SK-N-SH treated with all-trans-retinoic acid at 6 μM for 48 hours (cell line): ENCODE measurements at regions not wholly inside any gene's neighbourhood (a gene's known extent, or its start where the extent isn't known, plus 50 kb on each side); places are given as distances from the start of the nearest gene placed in this dataset.

Experiments used
- ATAC-seq: fragments of 200-7000 bp; cut with Tn5 transposase; 3 replicates; pipeline ENCODE4 v1.9.1; 2020; ENCODE audit warnings: mild to moderate bottlenecking, moderate library complexity
- ARNTL ChIP-seq: fragments of 450-650 bp; formaldehyde crosslinking; IDR thresholded peaks from 2 replicates; pipeline ENCODE4 v1.5.0; 2020; ENCODE audit warnings: low read depth, mild to moderate bottlenecking, moderate library complexity, borderline replicate concordance
- BACH2 ChIP-seq: fragments of 250-450 bp; sonication (Bioruptor Pico); IDR thresholded peaks from 2 replicates; pipeline ENCODE4 v1.9.0; 2021; ENCODE audit warnings: mild to moderate bottlenecking, borderline replicate concordance
- CSDC2 ChIP-seq: fragments of 250-450 bp; sonication (Bioruptor Pico); IDR thresholded peaks from 2 replicates; pipeline ENCODE4 v1.5.0; 2020; ENCODE audit warnings: mild to moderate bottlenecking, moderate library complexity
- ESRRG ChIP-seq: fragments of 250-450 bp; sonication (Bioruptor Pico); IDR thresholded peaks from 2 replicates; pipeline ENCODE4 v1.6.1; 2021; ENCODE audit warnings: mild to moderate bottlenecking
- GLIS3 ChIP-seq: fragments of 250-450 bp; sonication (Bioruptor Pico); IDR thresholded peaks from 2 replicates; pipeline ENCODE4 v1.5.0; 2020; ENCODE audit warnings: mild to moderate bottlenecking, moderate library complexity
- ISL1 ChIP-seq: fragments of 250-450 bp; sonication (Bioruptor Pico); IDR thresholded peaks from 2 replicates; pipeline ENCODE4 v2.1.2; 2022; ENCODE audit warnings: mild to moderate bottlenecking, moderate library complexity
- OSR1 ChIP-seq: fragments of 250-450 bp; sonication (Bioruptor Pico); IDR thresholded peaks from 2 replicates; pipeline ENCODE4 v1.8.0; 2022; ENCODE audit warnings: moderate library complexity, mild to moderate bottlenecking, inconsistent platforms
- PPARA ChIP-seq: fragments of 250-450 bp; sonication (Bioruptor Pico); IDR thresholded peaks from 2 replicates; pipeline ENCODE4 v1.5.0; 2020; ENCODE audit warnings: mild to moderate bottlenecking, borderline replicate concordance
- RARB ChIP-seq: fragments of 250-450 bp; sonication (Bioruptor Pico); IDR thresholded peaks from 2 replicates; pipeline ENCODE4 v1.8.0; 2021; ENCODE audit warnings: mild to moderate bottlenecking, moderate library complexity
- SNAI2 ChIP-seq: fragments of 250-450 bp; sonication (Bioruptor Pico); IDR thresholded peaks from 2 replicates; pipeline ENCODE4 v1.5.0; 2020; ENCODE audit warnings: mild to moderate bottlenecking, moderate library complexity
- TCF4 ChIP-seq: fragments of 250-450 bp; sonication (Bioruptor Pico); IDR thresholded peaks from 2 replicates; pipeline ENCODE4 v1.8.0; 2021; ENCODE audit warnings: mild to moderate bottlenecking, moderate library complexity, borderline replicate concordance
- TOX ChIP-seq: fragments of 250-450 bp; sonication (Bioruptor Pico); IDR thresholded peaks from 2 replicates; pipeline ENCODE4 v1.8.0; 2021; ENCODE audit warnings: mild to moderate bottlenecking, moderate library complexity, borderline replicate concordance
- ZC3H10 ChIP-seq: fragments of 250-450 bp; sonication (Bioruptor Pico); IDR thresholded peaks from 2 replicates; pipeline ENCODE4 v1.5.1; 2021; ENCODE audit warnings: mild to moderate bottlenecking, moderate library complexity
- ZFP3 ChIP-seq: fragments of 250-450 bp; sonication (Bioruptor Pico); IDR thresholded peaks from 2 replicates; pipeline ENCODE4 v1.5.0; 2020; ENCODE audit warnings: mild to moderate bottlenecking, moderate library complexity
- ZFP30 ChIP-seq: fragments of 450-650 bp; formaldehyde crosslinking; IDR thresholded peaks from 2 replicates; pipeline ENCODE4 v1.5.0; 2022; ENCODE audit warnings: mild to moderate bottlenecking, moderate library complexity
- ZNF8 ChIP-seq: fragments of 450-650 bp; formaldehyde crosslinking; IDR thresholded peaks from 2 replicates; pipeline ENCODE4 v1.5.0; 2020; ENCODE audit warnings: mild to moderate bottlenecking, moderate library complexity
- TF ChIP-seq, protein P1 (sequence below): fragments of 250-450 bp; sonication (Bioruptor Pico); IDR thresholded peaks from 2 replicates; pipeline ENCODE4 v1.8.0; 2021; ENCODE audit warnings: low read depth, mild to moderate bottlenecking, moderate library complexity, borderline replicate concordance
- TF ChIP-seq, protein P2 (sequence below): fragments of 250-450 bp; sonication (Bioruptor Pico); IDR thresholded peaks from 2 replicates; pipeline ENCODE4 v1.8.0; 2020; ENCODE audit warnings: mild to moderate bottlenecking, moderate library complexity, borderline replicate concordance
- TF ChIP-seq, protein P3 (sequence below): fragments of 250-450 bp; sonication (Bioruptor Pico); IDR thresholded peaks from 2 replicates; pipeline ENCODE4 v1.5.1; 2021; ENCODE audit warnings: mild to moderate bottlenecking, moderate library complexity
- TF ChIP-seq, protein P4 (sequence below): fragments of 250-450 bp; sonication (Bioruptor Pico); IDR thresholded peaks from 2 replicates; pipeline ENCODE4 v1.5.0; 2020; ENCODE audit warnings: mild to moderate bottlenecking, moderate library complexity

DNA sequence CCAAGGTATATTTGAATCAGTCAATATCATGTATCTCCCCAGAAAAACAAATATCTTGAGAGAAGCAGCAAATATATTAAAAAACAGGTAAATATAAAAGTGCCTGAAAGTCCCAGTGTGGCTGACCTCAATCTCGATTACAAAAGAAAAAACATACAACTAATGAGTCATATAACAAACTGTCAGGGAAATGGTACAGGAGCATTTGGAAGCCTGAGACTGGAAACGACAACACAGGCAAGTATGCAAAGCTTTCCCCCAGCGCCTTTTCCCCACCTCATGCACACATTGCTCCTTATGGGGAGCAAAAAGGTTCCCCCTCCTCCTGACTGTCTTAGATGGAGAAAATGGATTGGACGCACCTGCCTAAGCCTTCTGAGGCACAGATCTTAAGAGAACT, 230.7 kb downstream of the TMX3 start (continued):
- TF ChIP-seq TOX (CRISPR knock-in tag), result no peak

DNA sequence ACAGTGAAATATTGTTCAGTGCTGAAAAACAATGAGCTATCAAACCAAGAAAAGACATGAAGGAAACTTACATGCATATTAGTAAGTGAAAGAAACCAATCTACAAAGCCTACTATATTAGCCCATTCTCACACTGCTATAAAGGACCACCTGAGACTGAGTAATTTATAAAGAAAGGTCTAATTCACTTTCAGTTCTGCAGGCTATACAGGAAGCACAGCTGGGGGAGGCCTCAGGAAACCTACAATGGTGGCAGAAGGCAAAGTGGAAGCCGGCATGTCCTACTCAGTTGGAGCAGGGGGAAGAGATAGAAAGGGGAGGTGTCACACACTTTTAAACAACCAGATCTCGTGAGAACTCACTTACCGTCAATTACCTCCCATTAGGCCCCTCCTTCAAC, 232.1 kb downstream of the TMX3 start:
- no peak for ATAC-seq
- no peak for TF ChIP-seq OSR1
- TF ChIP-seq ISL1 (CRISPR knock-in tag), result no peak
- no peak for TF ChIP-seq RARB
- TF ChIP-seq ZC3H10, result no peak
- TF ChIP-seq ESRRG, result no peak
- TF ChIP-seq BACH2 (CRISPR knock-in tag), result no peak
- TF ChIP-seq PPARA (CRISPR knock-in tag), result no peak
- TF ChIP-seq ZFP3, result no peak
- TF ChIP-seq, protein P1, sequence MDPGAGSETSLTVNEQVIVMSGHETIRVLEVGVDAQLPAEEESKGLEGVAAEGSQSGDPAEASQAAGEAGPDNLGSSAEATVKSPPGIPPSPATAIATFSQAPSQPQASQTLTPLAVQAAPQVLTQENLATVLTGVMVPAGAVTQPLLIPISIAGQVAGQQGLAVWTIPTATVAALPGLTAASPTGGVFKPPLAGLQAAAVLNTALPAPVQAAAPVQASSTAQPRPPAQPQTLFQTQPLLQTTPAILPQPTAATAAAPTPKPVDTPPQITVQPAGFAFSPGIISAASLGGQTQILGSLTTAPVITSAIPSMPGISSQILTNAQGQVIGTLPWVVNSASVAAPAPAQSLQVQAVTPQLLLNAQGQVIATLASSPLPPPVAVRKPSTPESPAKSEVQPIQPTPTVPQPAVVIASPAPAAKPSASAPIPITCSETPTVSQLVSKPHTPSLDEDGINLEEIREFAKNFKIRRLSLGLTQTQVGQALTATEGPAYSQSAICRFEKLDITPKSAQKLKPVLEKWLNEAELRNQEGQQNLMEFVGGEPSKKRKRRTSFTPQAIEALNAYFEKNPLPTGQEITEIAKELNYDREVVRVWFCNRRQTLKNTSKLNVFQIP, result no peak
- no peak for TF ChIP-seq TOX (CRISPR knock-in tag)
- no peak for TF ChIP-seq ZFP30 (CRISPR knock-in tag)
- no peak for TF ChIP-seq SNAI2 (CRISPR knock-in tag)

DNA sequence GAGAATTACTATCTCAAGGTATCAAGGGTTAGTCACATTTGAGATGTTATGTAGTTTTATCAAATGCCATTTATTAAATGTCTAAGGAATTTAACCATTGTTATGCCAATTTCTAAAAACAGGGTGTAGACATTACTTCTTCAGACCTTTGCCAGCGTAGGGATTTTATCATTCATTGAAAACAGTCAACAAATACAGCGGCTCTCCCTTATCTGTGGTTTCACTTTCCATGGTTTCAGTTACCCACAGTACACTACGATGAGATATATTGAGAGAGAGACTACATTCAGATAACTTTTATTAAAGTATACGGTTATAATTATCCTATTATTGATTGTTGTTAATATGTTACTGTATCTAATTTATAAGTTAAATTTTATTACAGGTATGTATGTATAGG, 234.7 kb downstream of the TMX3 start:
- no peak for ATAC-seq
- TF ChIP-seq ZNF8 (CRISPR knock-in tag) (no peak), GLIS3 (CRISPR knock-in tag) (no peak), ZFP3 (no peak)

DNA sequence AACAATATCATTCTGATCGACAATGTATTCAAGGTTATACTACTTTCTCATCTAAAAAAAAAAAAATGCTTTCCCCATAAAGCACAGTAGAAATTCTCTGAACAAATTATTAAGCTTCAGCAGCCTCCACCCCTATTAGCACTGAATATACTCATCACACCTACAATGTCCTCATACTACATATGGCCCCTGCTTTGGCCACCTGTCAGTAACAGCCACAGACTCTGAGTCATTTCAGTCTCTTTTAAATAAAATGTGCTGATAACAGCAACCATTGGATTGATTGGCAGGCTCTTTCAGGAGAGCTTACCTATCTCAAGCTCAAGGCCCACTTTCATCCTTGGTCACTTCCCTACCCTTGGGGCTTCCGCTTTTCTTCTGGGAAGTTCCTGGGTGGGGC, 236.7 kb downstream of the TMX3 start:
- TF ChIP-seq, protein P2, sequence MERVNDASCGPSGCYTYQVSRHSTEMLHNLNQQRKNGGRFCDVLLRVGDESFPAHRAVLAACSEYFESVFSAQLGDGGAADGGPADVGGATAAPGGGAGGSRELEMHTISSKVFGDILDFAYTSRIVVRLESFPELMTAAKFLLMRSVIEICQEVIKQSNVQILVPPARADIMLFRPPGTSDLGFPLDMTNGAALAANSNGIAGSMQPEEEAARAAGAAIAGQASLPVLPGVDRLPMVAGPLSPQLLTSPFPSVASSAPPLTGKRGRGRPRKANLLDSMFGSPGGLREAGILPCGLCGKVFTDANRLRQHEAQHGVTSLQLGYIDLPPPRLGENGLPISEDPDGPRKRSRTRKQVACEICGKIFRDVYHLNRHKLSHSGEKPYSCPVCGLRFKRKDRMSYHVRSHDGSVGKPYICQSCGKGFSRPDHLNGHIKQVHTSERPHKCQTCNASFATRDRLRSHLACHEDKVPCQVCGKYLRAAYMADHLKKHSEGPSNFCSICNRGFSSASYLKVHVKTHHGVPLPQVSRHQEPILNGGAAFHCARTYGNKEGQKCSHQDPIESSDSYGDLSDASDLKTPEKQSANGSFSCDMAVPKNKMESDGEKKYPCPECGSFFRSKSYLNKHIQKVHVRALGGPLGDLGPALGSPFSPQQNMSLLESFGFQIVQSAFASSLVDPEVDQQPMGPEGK, result no peak
- TF ChIP-seq, protein P3, sequence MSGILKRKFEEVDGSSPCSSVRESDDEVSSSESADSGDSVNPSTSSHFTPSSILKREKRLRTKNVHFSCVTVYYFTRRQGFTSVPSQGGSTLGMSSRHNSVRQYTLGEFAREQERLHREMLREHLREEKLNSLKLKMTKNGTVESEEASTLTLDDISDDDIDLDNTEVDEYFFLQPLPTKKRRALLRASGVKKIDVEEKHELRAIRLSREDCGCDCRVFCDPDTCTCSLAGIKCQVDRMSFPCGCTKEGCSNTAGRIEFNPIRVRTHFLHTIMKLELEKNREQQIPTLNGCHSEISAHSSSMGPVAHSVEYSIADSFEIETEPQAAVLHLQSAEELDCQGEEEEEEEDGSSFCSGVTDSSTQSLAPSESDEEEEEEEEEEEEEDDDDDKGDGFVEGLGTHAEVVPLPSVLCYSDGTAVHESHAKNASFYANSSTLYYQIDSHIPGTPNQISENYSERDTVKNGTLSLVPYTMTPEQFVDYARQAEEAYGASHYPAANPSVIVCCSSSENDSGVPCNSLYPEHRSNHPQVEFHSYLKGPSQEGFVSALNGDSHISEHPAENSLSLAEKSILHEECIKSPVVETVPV (CRISPR knock-in tag), result no peak
- TF ChIP-seq CSDC2 (CRISPR knock-in tag), result no peak
- no peak for TF ChIP-seq TOX (CRISPR knock-in tag)
- TF ChIP-seq ZFP30 (CRISPR knock-in tag), result no peak
- TF ChIP-seq GLIS3 (CRISPR knock-in tag), result no peak
- TF ChIP-seq ARNTL (CRISPR knock-in tag), result no peak
- TF ChIP-seq, protein P4, sequence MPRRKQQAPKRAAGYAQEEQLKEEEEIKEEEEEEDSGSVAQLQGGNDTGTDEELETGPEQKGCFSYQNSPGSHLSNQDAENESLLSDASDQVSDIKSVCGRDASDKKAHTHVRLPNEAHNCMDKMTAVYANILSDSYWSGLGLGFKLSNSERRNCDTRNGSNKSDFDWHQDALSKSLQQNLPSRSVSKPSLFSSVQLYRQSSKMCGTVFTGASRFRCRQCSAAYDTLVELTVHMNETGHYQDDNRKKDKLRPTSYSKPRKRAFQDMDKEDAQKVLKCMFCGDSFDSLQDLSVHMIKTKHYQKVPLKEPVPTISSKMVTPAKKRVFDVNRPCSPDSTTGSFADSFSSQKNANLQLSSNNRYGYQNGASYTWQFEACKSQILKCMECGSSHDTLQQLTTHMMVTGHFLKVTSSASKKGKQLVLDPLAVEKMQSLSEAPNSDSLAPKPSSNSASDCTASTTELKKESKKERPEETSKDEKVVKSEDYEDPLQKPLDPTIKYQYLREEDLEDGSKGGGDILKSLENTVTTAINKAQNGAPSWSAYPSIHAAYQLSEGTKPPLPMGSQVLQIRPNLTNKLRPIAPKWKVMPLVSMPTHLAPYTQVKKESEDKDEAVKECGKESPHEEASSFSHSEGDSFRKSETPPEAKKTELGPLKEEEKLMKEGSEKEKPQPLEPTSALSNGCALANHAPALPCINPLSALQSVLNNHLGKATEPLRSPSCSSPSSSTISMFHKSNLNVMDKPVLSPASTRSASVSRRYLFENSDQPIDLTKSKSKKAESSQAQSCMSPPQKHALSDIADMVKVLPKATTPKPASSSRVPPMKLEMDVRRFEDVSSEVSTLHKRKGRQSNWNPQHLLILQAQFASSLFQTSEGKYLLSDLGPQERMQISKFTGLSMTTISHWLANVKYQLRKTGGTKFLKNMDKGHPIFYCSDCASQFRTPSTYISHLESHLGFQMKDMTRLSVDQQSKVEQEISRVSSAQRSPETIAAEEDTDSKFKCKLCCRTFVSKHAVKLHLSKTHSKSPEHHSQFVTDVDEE (CRISPR knock-in tag), result no peak
- TF ChIP-seq ZC3H10, result no peak
- TF ChIP-seq PPARA (CRISPR knock-in tag), result no peak
- no peak for TF ChIP-seq ESRRG
- no peak for TF ChIP-seq OSR1
- TF ChIP-seq TCF4 (CRISPR knock-in tag), result no peak
- no peak for TF ChIP-seq ISL1 (CRISPR knock-in tag)
- TF ChIP-seq RARB, result no peak
- TF ChIP-seq, protein P1, result no peak
- no peak for ATAC-seq
